ENCODE measurements at regions not wholly inside any gene's neighbourhood (a gene's known extent, or its start where the extent isn't known, plus 50 kb on each side); places are given as distances from the start of the nearest gene placed in this dataset.

DNA sequence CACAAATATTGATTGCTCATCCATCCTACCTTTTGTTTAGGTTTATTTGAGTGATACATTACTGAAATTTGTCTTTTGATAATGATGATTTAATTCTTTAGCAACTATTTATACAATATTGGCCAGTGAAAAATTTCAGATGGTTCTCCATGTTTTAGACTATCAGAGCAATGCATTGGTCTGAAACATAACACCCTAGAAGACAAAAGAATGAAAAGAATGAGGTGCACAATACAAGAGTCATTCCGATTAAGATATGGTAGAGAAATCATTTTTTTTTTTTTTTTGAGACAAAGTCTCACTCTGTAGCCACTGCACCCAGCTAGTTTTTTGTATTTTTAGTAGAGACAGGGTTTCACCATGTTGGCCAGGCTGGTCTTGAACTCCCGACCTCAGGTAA, 197.4 kb upstream of the FAM98A start:
- WGBS (ENCODE audit: insufficient coverage, insufficient replicate concordance, low lambda C conversion rate, missing lambda C conversion rate): 57% methylated on average over 2 of the region's 2 CpGs
- Histone ChIP-seq H3K4me3 (no peak overlapping the region), H3K79me2 (ENCODE audit: control insufficient read depth, insufficient read depth, low read length) (no peaks in the 10 kb centered on the region), H3K27ac (ENCODE audit: control insufficient read depth, insufficient read depth) (no peak overlapping the region), H3K9ac (ENCODE audit: control insufficient read depth, insufficient read depth, low read length) (no peak overlapping the region), H3K36me3 (ENCODE audit: control insufficient read depth in 2 of 2, insufficient read depth in 2 of 2, low read length in 1 of 2) (no peaks in the 10 kb centered on the region), H3K9me3 (replicated peaks; ENCODE audit: control insufficient read depth, insufficient read depth, low read length) (no peaks in the 10 kb centered on the region), H3K4me1 (ENCODE audit: control insufficient read depth, insufficient read depth, low read length) (no peaks in the 10 kb centered on the region), H3K4me2 (ENCODE audit: control insufficient read depth, insufficient read depth) (no peak overlapping the region), H2AFZ (ENCODE audit: control insufficient read depth, low read depth, low read length) (no peak overlapping the region), H3K27me3 (replicated peaks in 1 of 2; ENCODE audit: control insufficient read depth in 2 of 2, insufficient read depth in 2 of 2, low read length in 1 of 2) (no peaks in the 10 kb centered on the region), H4K20me1 (ENCODE audit: control insufficient read depth, insufficient read depth) (no peaks in the 10 kb centered on the region)
- ATAC-seq (no peak), DNase-seq (ENCODE audit: low read depth, low spot score) (no peak), FAIRE-seq (no peak)
- in situ Hi-C loops (cut with MboI) (no loop called here), intact Hi-C loops (cut with micrococcal nuclease; ENCODE audit: unreplicated experiment) (no loop called here)
- ChIA-PET RAD21 (ENCODE audit: unreplicated experiment) (no interaction called here), CTCF (no interaction called here), SMC1A (ENCODE audit: uncharacterized antibody, unreplicated experiment) (interaction anchor here (0.8 to 2.5 kb wide), 2 partner anchors 14 to 87 kb away, joined by 3 to 5 read pairs; no protein-coding TSS in a partner anchor), POLR2A (no interaction called here)
- no TSS peak for BruUV-seq (replicated peaks)
- TF ChIP-seq, protein P1, sequence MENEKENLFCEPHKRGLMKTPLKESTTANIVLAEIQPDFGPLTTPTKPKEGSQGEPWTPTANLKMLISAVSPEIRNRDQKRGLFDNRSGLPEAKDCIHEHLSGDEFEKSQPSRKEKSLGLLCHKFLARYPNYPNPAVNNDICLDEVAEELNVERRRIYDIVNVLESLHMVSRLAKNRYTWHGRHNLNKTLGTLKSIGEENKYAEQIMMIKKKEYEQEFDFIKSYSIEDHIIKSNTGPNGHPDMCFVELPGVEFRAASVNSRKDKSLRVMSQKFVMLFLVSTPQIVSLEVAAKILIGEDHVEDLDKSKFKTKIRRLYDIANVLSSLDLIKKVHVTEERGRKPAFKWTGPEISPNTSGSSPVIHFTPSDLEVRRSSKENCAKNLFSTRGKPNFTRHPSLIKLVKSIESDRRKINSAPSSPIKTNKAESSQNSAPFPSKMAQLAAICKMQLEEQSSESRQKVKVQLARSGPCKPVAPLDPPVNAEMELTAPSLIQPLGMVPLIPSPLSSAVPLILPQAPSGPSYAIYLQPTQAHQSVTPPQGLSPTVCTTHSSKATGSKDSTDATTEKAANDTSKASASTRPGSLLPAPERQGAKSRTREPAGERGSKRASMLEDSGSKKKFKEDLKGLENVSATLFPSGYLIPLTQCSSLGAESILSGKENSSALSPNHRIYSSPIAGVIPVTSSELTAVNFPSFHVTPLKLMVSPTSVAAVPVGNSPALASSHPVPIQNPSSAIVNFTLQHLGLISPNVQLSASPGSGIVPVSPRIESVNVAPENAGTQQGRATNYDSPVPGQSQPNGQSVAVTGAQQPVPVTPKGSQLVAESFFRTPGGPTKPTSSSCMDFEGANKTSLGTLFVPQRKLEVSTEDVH (IDR thresholded peaks at IDR 0.05; ENCODE audit: low read depth, partially characterized antibody): no peak
- TF ChIP-seq RAD21 (IDR thresholded peaks at IDR 0.05; ENCODE audit: insufficient read depth, low read depth, low read length) (no peak), SREBF2 (IDR thresholded peaks at IDR 0.05; ENCODE audit: low read length) (no peak), MXI1 (IDR thresholded peaks at IDR 0.05; ENCODE audit: low read depth, low read length) (no peak), PAX8 (IDR thresholded peaks at IDR 0.05) (no peak), FOS (IDR thresholded peaks at IDR 0.05; ENCODE audit: borderline replicate concordance, extremely low read depth, insufficient read length) (no peak), SIX5 (IDR thresholded peaks at IDR 0.05; ENCODE audit: low read depth, low read length, severe bottlenecking) (no peak), CREB1 (IDR thresholded peaks at IDR 0.05; ENCODE audit: low read depth) (no peak), CBX5 (IDR thresholded peaks at IDR 0.05; ENCODE audit: low read depth) (no peak), ZNF274 (IDR thresholded peaks at IDR 0.05; ENCODE audit: insufficient read depth, insufficient read length) (no peak), SMC3 (IDR thresholded peaks at IDR 0.05; ENCODE audit: borderline replicate concordance, low read length) (no peak), POLR2AphosphoS2 (IDR thresholded peaks at IDR 0.05; ENCODE audit: low read depth, low read length) (no peak)
- TF ChIP-seq, protein P2, sequence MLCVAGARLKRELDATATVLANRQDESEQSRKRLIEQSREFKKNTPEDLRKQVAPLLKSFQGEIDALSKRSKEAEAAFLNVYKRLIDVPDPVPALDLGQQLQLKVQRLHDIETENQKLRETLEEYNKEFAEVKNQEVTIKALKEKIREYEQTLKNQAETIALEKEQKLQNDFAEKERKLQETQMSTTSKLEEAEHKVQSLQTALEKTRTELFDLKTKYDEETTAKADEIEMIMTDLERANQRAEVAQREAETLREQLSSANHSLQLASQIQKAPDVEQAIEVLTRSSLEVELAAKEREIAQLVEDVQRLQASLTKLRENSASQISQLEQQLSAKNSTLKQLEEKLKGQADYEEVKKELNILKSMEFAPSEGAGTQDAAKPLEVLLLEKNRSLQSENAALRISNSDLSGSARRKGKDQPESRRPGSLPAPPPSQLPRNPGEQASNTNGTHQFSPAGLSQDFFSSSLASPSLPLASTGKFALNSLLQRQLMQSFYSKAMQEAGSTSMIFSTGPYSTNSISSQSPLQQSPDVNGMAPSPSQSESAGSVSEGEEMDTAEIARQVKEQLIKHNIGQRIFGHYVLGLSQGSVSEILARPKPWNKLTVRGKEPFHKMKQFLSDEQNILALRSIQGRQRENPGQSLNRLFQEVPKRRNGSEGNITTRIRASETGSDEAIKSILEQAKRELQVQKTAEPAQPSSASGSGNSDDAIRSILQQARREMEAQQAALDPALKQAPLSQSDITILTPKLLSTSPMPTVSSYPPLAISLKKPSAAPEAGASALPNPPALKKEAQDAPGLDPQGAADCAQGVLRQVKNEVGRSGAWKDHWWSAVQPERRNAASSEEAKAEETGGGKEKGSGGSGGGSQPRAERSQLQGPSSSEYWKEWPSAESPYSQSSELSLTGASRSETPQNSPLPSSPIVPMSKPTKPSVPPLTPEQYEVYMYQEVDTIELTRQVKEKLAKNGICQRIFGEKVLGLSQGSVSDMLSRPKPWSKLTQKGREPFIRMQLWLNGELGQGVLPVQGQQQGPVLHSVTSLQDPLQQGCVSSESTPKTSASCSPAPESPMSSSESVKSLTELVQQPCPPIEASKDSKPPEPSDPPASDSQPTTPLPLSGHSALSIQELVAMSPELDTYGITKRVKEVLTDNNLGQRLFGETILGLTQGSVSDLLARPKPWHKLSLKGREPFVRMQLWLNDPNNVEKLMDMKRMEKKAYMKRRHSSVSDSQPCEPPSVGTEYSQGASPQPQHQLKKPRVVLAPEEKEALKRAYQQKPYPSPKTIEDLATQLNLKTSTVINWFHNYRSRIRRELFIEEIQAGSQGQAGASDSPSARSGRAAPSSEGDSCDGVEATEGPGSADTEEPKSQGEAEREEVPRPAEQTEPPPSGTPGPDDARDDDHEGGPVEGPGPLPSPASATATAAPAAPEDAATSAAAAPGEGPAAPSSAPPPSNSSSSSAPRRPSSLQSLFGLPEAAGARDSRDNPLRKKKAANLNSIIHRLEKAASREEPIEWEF (IDR thresholded peaks at IDR 0.05; ENCODE audit: insufficient replicate concordance, low read depth, low read length): no peak
- TF ChIP-seq, protein P3, sequence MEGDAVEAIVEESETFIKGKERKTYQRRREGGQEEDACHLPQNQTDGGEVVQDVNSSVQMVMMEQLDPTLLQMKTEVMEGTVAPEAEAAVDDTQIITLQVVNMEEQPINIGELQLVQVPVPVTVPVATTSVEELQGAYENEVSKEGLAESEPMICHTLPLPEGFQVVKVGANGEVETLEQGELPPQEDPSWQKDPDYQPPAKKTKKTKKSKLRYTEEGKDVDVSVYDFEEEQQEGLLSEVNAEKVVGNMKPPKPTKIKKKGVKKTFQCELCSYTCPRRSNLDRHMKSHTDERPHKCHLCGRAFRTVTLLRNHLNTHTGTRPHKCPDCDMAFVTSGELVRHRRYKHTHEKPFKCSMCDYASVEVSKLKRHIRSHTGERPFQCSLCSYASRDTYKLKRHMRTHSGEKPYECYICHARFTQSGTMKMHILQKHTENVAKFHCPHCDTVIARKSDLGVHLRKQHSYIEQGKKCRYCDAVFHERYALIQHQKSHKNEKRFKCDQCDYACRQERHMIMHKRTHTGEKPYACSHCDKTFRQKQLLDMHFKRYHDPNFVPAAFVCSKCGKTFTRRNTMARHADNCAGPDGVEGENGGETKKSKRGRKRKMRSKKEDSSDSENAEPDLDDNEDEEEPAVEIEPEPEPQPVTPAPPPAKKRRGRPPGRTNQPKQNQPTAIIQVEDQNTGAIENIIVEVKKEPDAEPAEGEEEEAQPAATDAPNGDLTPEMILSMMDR (IDR thresholded peaks at IDR 0.05 in 2 of 3, conservative IDR thresholded peaks at IDR 0.05 in 1 of 3; ENCODE audit: control insufficient read depth in 2 of 3, extremely low read depth in 1 of 3, insufficient read depth in 1 of 3, low read depth in 3 of 3, low read length in 3 of 3): no peak
- TF ChIP-seq, protein P4, sequence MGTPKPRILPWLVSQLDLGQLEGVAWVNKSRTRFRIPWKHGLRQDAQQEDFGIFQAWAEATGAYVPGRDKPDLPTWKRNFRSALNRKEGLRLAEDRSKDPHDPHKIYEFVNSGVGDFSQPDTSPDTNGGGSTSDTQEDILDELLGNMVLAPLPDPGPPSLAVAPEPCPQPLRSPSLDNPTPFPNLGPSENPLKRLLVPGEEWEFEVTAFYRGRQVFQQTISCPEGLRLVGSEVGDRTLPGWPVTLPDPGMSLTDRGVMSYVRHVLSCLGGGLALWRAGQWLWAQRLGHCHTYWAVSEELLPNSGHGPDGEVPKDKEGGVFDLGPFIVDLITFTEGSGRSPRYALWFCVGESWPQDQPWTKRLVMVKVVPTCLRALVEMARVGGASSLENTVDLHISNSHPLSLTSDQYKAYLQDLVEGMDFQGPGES (IDR thresholded peaks at IDR 0.05): no peak

All from GM12878 (cell line).